C4-2B (cell line): ENCODE measurements at regions not wholly inside any gene's neighbourhood (a gene's known extent, or its start where the extent isn't known, plus 50 kb on each side); places are given as distances from the start of the nearest gene placed in this dataset.

ENCODE experiments used
- H3K27ac ChIP-seq: fragments of 450-650 bp; 2 replicates; pipeline ENCODE4 v1.5.1; 2017
- CTCF ChIP-seq: fragments of 450-650 bp; conservative IDR thresholded peaks from 2 replicates; pipeline ENCODE4 v1.5.1; 2017; ENCODE audit warnings: mild to moderate bottlenecking
- ZFX ChIP-seq: fragments of 450-650 bp; IDR thresholded peaks from 2 replicates; pipeline ENCODE4 v1.6.1; 2017

DNA sequence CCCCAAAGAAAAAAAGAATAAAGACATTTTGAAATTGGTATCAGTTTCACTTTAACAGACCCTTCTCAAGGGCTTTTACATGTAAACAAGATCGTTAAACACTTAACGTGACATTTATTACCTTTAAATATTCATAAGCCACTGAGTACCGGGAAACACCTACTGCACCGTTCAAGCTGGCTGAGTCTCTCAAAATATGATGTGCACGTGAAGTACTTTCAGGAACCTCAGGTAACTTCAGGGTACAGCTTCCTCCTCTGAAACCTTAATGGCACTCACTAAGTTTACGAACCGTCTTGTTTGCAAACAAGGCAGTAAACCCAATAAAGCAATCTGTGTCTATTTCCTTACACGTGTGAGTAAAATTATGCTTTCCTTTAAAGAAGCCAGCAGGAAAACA is 105.5 kb upstream of the TENM4 start:
- no peak overlapping the region for H3K27ac ChIP-seq
- TF ChIP-seq ZFX = no peak
- TF ChIP-seq CTCF = no peak

DNA sequence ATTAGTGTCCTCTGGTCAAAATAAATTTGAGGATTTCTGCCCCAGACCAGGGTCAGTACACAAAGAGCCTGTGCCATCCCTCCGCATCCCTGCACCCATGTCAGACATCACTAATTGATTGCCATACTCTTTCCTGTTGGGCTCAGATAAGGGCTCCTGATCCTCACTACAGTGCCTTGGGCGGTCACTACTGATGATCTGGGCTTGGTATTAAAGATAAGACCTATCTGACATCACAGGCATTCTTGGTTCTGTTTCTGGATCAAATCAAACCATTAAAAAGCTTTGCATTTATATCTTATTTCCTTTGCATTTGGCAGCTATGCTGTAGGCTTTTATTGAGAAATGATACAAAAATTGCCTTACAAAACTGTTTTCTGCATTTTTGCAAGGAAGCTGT is 103.5 kb upstream of the TENM4 start:
- H3K27ac ChIP-seq = no peak overlapping the region
- TF ChIP-seq CTCF (no peak), ZFX (no peak)

- no peak for TF ChIP-seq CTCF
- H3K27ac ChIP-seq = no peak overlapping the region
Observed at GRCh38 chr11:79543101-79543500, 102.3 kb upstream of the TENM4 start.

DNA sequence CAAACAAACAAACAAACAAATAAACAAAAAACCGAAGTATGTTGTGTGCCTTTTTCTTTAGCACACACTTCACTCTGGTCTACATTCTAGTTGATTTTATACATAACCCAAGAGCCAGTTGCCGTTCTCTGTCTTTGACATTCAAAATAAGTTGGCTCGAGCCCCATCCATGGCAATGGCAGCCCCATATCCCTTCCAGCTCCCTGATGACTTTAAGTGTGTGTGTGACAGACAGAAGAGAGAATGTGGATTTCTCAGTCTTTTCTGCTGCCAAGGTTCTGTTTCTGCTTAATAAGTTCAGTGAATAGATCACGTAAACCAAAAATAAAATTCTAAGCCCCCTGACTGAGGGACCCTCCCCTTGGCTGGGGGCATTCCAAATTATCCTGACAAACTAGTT is 100.6 kb upstream of the TENM4 start:
- TF ChIP-seq ZFX = no peak

DNA sequence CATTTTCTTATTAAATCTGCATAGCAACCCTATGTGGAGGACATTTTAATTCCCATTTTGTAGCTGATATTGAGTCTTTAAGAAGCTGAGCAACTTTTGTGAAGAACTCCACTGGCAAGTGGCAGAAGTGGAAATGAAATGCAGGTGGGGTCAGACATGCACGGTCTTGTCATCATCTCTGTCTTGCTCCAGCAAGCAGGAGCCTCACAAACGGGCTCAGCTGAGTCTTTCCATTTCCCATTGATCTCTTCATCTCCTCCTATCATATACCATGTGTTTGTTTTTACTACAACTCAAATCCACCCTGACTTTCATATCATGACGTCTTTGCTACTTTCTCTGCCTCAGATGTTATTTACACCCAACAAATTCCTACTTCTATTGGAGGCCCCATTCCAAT is 97.9 kb upstream of the TENM4 start:
- H3K27ac ChIP-seq = no peak overlapping the region
- TF ChIP-seq ZFX (no peak), CTCF (no peak)

More for the DNA sequence above, 100.6 kb upstream of the TENM4 start:
- no peak overlapping the region for H3K27ac ChIP-seq

- TF ChIP-seq ZFX (no peak), CTCF (no peak)
- H3K27ac ChIP-seq = no peak overlapping the region
Observed at GRCh38 chr11:79536155-79536917, 95.5 kb upstream of the TENM4 start.

DNA sequence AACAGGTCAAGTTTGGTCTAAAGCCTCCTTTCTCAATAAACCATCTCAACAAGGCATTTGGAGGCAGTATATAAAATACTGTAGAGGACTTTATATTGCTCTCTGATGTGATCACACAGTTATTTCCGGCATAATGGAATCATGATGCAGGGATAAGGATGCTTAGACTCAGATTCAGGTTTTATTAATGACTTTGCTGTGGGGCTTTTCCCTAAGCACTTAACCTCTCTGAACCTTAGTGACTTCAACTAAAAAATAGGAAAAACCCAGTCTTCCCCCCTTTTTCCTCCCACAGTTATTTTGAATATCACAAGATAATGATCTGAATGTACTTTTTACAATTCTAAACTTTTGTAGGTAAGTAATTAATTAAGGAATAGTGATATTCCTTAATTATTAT is 94.8 kb upstream of the TENM4 start:
- TF ChIP-seq ZFX (no peak), CTCF (no peak)
- no peak overlapping the region for H3K27ac ChIP-seq

DNA sequence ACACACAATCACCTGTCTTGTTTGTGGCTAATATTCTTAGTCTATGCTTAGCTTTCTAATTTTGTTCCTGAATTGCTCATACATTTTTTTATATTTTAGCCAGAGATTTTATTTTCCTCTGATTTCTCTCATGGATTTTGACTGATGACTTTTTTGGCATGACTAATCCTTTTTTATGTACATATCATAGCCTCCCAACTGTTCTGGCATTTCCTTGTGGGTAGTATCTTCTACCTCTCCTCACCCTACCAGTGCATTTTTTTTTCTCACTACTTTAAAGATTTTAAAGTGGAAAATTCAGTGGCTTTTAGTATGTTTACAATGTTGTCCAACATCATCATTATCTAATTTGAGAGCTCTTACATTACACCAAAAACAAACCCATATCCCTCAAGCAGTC is 84.4 kb upstream of the TENM4 start:
- no peak overlapping the region for H3K27ac ChIP-seq
- TF ChIP-seq ZFX = no peak
- TF ChIP-seq CTCF = no peak
